Bronchial epithelial cell (primary cell): ENCODE measurements at regions not wholly inside any gene's neighbourhood (a gene's known extent, or its start where the extent isn't known, plus 50 kb on each side); places are given as distances from the start of the nearest gene placed in this dataset.
A peak's percentile ranks its signal among the peaks of the same experiment; 100 is the strongest.

Experiments
- DNase-seq: peaks from one replicate; pipeline ENCODE4 v3.0.0-alpha.2; 2010; ENCODE audit warnings: low read depth
- FAIRE-seq: peaks from 2 replicates; lab custom pipeline; 2011; peaks lifted over from hg19 to GRCh38; lab: Jason Lieb, UNC
- H3K27me3 ChIP-seq: 2 replicates; pipeline ENCODE4 v1.5.1; 2011; ENCODE audit warnings: low read length; ENCODE audit not compliant: control insufficient read depth, insufficient read depth
- H3K36me3 ChIP-seq: 2 replicates; pipeline ENCODE4 v1.5.1; 2011; ENCODE audit warnings: low read length; ENCODE audit not compliant: control insufficient read depth, insufficient read depth
- H3K4me3 ChIP-seq: 2 replicates; pipeline ENCODE4 v1.5.1; 2011; ENCODE audit warnings: mild to moderate bottlenecking, low read depth, low read length, control low read depth
- TF ChIP-seq, protein P1 (sequence below): IDR thresholded peaks from 2 replicates; pipeline ENCODE4 v1.5.1; 2011; ENCODE audit warnings: mild to moderate bottlenecking, moderate library complexity, low read length, control low read depth, inconsistent platforms; ENCODE audit not compliant: insufficient read depth, severe bottlenecking

DNA sequence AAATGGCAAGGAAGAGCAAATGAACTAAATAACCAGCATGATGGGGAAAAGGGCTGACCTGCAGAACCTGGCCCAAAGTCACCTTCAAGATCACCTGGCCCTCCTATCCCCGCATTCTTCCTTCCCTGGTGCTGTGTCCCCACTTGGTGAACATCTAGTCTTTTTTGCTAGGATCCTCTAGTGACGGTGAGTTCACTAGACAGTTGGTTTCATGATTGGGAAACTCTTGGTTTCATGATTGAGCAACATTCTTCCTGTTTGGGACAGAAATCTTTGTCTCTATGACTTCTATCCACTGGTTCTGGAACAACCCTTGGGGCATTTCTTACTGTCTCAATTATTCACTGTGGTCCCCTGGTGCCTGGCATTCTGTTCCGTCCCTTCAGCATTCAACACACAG, 50.2 kb upstream of the DAB2IP start:
- H3K36me3 ChIP-seq: no peaks in the 10 kb centered on the region
- TF ChIP-seq, protein P1, sequence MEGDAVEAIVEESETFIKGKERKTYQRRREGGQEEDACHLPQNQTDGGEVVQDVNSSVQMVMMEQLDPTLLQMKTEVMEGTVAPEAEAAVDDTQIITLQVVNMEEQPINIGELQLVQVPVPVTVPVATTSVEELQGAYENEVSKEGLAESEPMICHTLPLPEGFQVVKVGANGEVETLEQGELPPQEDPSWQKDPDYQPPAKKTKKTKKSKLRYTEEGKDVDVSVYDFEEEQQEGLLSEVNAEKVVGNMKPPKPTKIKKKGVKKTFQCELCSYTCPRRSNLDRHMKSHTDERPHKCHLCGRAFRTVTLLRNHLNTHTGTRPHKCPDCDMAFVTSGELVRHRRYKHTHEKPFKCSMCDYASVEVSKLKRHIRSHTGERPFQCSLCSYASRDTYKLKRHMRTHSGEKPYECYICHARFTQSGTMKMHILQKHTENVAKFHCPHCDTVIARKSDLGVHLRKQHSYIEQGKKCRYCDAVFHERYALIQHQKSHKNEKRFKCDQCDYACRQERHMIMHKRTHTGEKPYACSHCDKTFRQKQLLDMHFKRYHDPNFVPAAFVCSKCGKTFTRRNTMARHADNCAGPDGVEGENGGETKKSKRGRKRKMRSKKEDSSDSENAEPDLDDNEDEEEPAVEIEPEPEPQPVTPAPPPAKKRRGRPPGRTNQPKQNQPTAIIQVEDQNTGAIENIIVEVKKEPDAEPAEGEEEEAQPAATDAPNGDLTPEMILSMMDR: no peak
- H3K4me3 ChIP-seq: no peak overlapping the region
- FAIRE-seq (no peak), DNase-seq (peak; percentile 60)
- H3K27me3 ChIP-seq: no peaks in the 10 kb centered on the region
